Activated CD8-positive, alpha-beta T cell treated with anti-CD3 and anti-CD28 coated beads for 36 hours (primary cell): ENCODE measurements at regions not wholly inside any gene's neighbourhood (a gene's known extent, or its start where the extent isn't known, plus 50 kb on each side); places are given as distances from the start of the nearest gene placed in this dataset.
"Not testable (repeated sequence)": the region's sequence is repeated elsewhere in the genome, so short reads cannot be mapped to it uniquely, and the experiment has no call there.

Source experiments
- ATAC-seq: fragments of 200-7000 bp; cut with Tn5 transposase; one replicate; pipeline ENCODE4 v1.10.0; 2021; ENCODE audit warnings: mild to moderate bottlenecking, moderate library complexity
- CTCF ChIA-PET: fragments of 350-600 bp; sonication (Branson Sonifier 250); formaldehyde crosslinking; loops from one replicate; lab custom pipeline; 2021; ENCODE audit warnings: antibody characterized with exemption; lab: Charles Lee
- POLR2A ChIA-PET: fragments of 350-600 bp; sonication (Branson Sonifier 250); formaldehyde crosslinking; loops from one replicate; lab custom pipeline; 2021; ENCODE audit warnings: antibody characterized with exemption; lab: Charles Lee
- DNase-seq: peaks from one replicate; pipeline ENCODE4 v3.0.0-alpha.2; 2020
- H3K27ac Mint-ChIP-seq: one replicate; pipeline ENCODE4 v1.8.0; 2021; ENCODE audit warnings: mild to moderate bottlenecking, mixed read lengths
- H3K27me3 Mint-ChIP-seq: one replicate; pipeline ENCODE4 v1.8.0; 2021; ENCODE audit warnings: mixed read lengths
- H3K36me3 Mint-ChIP-seq: one replicate; pipeline ENCODE4 v1.8.0; 2021; ENCODE audit warnings: low read depth, mixed read lengths
- H3K4me1 Mint-ChIP-seq: one replicate; pipeline ENCODE4 v1.8.0; 2021; ENCODE audit warnings: low read depth, mixed read lengths
- H3K4me3 Mint-ChIP-seq: one replicate; pipeline ENCODE4 v1.8.0; 2021; ENCODE audit warnings: mild to moderate bottlenecking, moderate library complexity, mixed read lengths
- H3K9me3 Mint-ChIP-seq: one replicate; pipeline ENCODE4 v1.8.0; 2021; ENCODE audit warnings: mixed read lengths
- CTCF ChIP-seq: fragments of 200-600 bp; IDR thresholded peaks from one replicate; pipeline ENCODE4 v1.8.0; 2022; ENCODE audit warnings: antibody characterized with exemption, mild to moderate bottlenecking
- intact Hi-C: fragments of 100-400 bp; cut with micrococcal nuclease; formaldehyde crosslinking; loops from one replicate; pipeline ENCODE4 v1.10.0; 2022

- no peak overlapping the region for H3K27ac Mint-ChIP-seq
- peaks cover 14% of the 10 kb centered on the region for H3K27me3 Mint-ChIP-seq
- H3K9me3 Mint-ChIP-seq, result no peaks in the 10 kb centered on the region
- ATAC-seq (no peak), DNase-seq (no peak)
- CTCF ChIA-PET, result no interaction called here
- POLR2A ChIA-PET, result no interaction called here
- H3K4me3 Mint-ChIP-seq, result no peak overlapping the region
- no peak for TF ChIP-seq CTCF
- peaks cover 3% of the 10 kb centered on the region for H3K4me1 Mint-ChIP-seq
- H3K36me3 Mint-ChIP-seq, result no peaks in the 10 kb centered on the region
- intact Hi-C loops, result no loop called here
Measured at GRCh38 chr21:31801551-31802219, 69.8 kb upstream of the SCAF4 start.

- DNase-seq (no peak), ATAC-seq (no peak)
- Mint-ChIP-seq H3K27ac (no peak overlapping the region), H3K9me3 (no peaks in the 10 kb centered on the region), H3K4me1 (peaks cover 2% of the 10 kb centered on the region), H3K27me3 (peaks cover 19% of the 10 kb centered on the region), H3K4me3 (no peak overlapping the region), H3K36me3 (no peaks in the 10 kb centered on the region)
- no peak for TF ChIP-seq CTCF
- CTCF ChIA-PET, result interaction anchor here (1.2 kb wide), 1 partner anchor 13 kb away, joined by 3 read pairs; no protein-coding TSS in a partner anchor
- POLR2A ChIA-PET, result no interaction called here
- intact Hi-C loops, result no loop called here
Measured at GRCh38 chr21:31798842-31799704, 67.2 kb upstream of the SCAF4 start.

- no peak for DNase-seq
- no peak for TF ChIP-seq CTCF
- no peak overlapping the region for H3K27ac Mint-ChIP-seq
- H3K9me3 Mint-ChIP-seq, result no peaks in the 10 kb centered on the region
- no peaks in the 10 kb centered on the region for H3K4me1 Mint-ChIP-seq
- H3K4me3 Mint-ChIP-seq, result no peak overlapping the region
- no peak for ATAC-seq
- peaks cover 13% of the 10 kb centered on the region for H3K27me3 Mint-ChIP-seq
- CTCF ChIA-PET, result interaction anchor here (1.9 kb wide), 1 partner anchor 10 kb away, joined by 7 read pairs; no protein-coding TSS in a partner anchor
- intact Hi-C loops, result no loop called here
- no peaks in the 10 kb centered on the region for H3K36me3 Mint-ChIP-seq
- POLR2A ChIA-PET, result interaction anchor here (0.6 kb wide), 1 partner anchor 92 kb away, joined by 3 read pairs; no protein-coding TSS in a partner anchor
Measured at GRCh38 chr21:31795992-31796391, 64.1 kb upstream of the SCAF4 start.

- CTCF ChIA-PET, result interaction anchor here (0.8 kb wide), 1 partner anchor 9 kb away, joined by 3 read pairs; no protein-coding TSS in a partner anchor
- intact Hi-C loops, result not testable (repeated sequence)
Measured at GRCh38 chr21:31790420-31790819, 58.5 kb upstream of the SCAF4 start.

GRCh38 chr21:31788581-31788980 lies 56.7 kb upstream of the SCAF4 start:
- Mint-ChIP-seq H3K4me3 (no peak overlapping the region), H3K27ac (no peak overlapping the region), H3K36me3 (no peaks in the 10 kb centered on the region), H3K27me3 (peaks cover 4% of the 10 kb centered on the region), H3K4me1 (peaks cover 4% of the 10 kb centered on the region), H3K9me3 (peaks cover 3% of the 10 kb centered on the region)
- intact Hi-C loops, result no loop called here
- no peak for TF ChIP-seq CTCF
- DNase-seq (no peak), ATAC-seq (no peak)
- ChIA-PET POLR2A (no interaction called here), CTCF (no interaction called here)

More at GRCh38 chr21:31790420-31790819, 58.5 kb upstream of the SCAF4 start:
- H3K4me1 Mint-ChIP-seq, POLR2A ChIA-PET, H3K27me3 Mint-ChIP-seq, H3K27ac Mint-ChIP-seq, H3K9me3 Mint-ChIP-seq, H3K4me3 Mint-ChIP-seq, DNase-seq, ATAC-seq, H3K36me3 Mint-ChIP-seq: not testable (repeated sequence)

- DNase-seq, H3K4me3 Mint-ChIP-seq, H3K27me3 Mint-ChIP-seq, intact Hi-C loops, H3K27ac Mint-ChIP-seq, ATAC-seq, H3K36me3 Mint-ChIP-seq, H3K9me3 Mint-ChIP-seq, POLR2A ChIA-PET, H3K4me1 Mint-ChIP-seq, CTCF ChIA-PET: not testable (repeated sequence)
Measured at GRCh38 chr21:31787691-31788090, 55.8 kb upstream of the SCAF4 start.
